Esophagus muscularis mucosa (tissue), 3 donors: ENCODE measurements at regions not wholly inside any gene's neighbourhood (a gene's known extent, or its start where the extent isn't known, plus 50 kb on each side); places are given as distances from the start of the nearest gene placed in this dataset.

ENCODE experiments used
- POLR2A ChIP-seq: fragments of 450-650 bp; IDR thresholded peaks from one replicate; pipeline ENCODE4 v1.6.1; 2017; ENCODE audit warnings: antibody characterized with exemption, moderate library complexity, mild to moderate bottlenecking, low read depth
- TF ChIP-seq, protein P1 (sequence below), 3 experiments: fragments of 200-600 bp in 2 of 3; fragments of 450-650 bp in 1 of 3; sonication (generic) in 2 of 3; IDR thresholded peaks; one replicate each; pipeline ENCODE4 v1.5.1; 2017 to 2019; ENCODE audit warnings: antibody characterized with exemption in 3 of 3, mild to moderate bottlenecking in 2 of 3, moderate library complexity in 1 of 3

DNA sequence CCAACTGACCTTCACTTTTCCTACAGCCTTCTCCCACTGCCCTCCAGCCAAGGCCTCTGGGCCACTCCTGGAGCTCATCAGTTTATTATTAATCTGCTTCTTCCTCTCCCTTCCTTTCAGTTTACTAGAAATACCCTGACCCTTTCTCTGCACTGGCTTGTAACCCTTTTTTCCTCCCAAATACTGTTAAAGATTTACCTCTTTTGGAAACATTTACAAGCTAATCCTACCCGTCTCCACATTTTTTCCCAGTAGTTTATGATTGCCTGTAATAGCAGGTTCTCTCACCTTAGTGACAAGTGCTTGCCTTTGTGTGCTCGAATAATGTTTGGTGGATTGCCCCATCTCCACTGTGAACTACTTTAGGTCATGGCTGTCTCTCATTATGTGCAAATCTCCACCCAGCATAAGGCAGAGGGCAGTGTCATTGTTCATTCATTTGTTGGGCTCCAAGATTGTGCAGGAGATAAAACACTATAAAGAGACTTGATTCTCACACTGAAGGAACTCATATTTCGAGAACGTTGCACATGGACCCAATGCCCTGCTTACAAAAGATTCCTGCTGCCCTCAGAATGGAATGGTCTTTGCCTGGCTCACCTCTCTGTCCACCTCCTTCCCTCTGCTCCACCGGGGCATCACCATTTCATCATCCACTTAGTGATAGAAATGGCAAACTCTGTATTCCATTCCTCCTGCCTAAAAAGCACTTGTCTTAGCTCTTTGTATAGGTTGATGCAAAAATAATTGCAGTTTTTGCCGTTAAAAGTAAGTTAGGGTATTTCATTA, 491.1 kb downstream of the UTRN start:
- TF ChIP-seq POLR2A = no peak
- TF ChIP-seq, protein P1, sequence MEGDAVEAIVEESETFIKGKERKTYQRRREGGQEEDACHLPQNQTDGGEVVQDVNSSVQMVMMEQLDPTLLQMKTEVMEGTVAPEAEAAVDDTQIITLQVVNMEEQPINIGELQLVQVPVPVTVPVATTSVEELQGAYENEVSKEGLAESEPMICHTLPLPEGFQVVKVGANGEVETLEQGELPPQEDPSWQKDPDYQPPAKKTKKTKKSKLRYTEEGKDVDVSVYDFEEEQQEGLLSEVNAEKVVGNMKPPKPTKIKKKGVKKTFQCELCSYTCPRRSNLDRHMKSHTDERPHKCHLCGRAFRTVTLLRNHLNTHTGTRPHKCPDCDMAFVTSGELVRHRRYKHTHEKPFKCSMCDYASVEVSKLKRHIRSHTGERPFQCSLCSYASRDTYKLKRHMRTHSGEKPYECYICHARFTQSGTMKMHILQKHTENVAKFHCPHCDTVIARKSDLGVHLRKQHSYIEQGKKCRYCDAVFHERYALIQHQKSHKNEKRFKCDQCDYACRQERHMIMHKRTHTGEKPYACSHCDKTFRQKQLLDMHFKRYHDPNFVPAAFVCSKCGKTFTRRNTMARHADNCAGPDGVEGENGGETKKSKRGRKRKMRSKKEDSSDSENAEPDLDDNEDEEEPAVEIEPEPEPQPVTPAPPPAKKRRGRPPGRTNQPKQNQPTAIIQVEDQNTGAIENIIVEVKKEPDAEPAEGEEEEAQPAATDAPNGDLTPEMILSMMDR (IDR thresholded peaks at IDR 0.05) = no peak
